DOHH2 (cell line): ENCODE measurements at regions not wholly inside any gene's neighbourhood (a gene's known extent, or its start where the extent isn't known, plus 50 kb on each side); places are given as distances from the start of the nearest gene placed in this dataset.
"Not testable (repeated sequence)": the region's sequence is repeated elsewhere in the genome, so short reads cannot be mapped to it uniquely, and the experiment has no call there.

Source experiments
- CTCF ChIP-seq: fragments of 200-600 bp; sonication (generic); IDR thresholded peaks from one replicate; pipeline ENCODE4 v1.5.1; 2014; ENCODE audit warnings: antibody characterized with exemption, mild to moderate bottlenecking, low read depth, low read length; ENCODE audit not compliant: poor library complexity, severe bottlenecking
- EZH2phosphoT487 ChIP-seq: fragments of 200-600 bp; sonication (generic); IDR thresholded peaks from 2 replicates; pipeline ENCODE4 v1.6.1; 2017; ENCODE audit warnings: borderline replicate concordance, mild to moderate bottlenecking, antibody characterized with exemption, low read length, moderate library complexity, mixed read lengths

- TF ChIP-seq CTCF, EZH2phosphoT487: not testable (repeated sequence)
Observed at GRCh38 chr9:110132531-110132930, 75.4 kb downstream of the C9orf152 start.
